MM.1S (cell line): ENCODE measurements at regions not wholly inside any gene's neighbourhood (a gene's known extent, or its start where the extent isn't known, plus 50 kb on each side); places are given as distances from the start of the nearest gene placed in this dataset.
"Not testable (repeated sequence)": the region's sequence is repeated elsewhere in the genome, so short reads cannot be mapped to it uniquely, and the experiment has no call there.

Experiments used
- CTCF ChIP-seq: fragments of 300-600 bp; sonication (generic); IDR thresholded peaks from 2 replicates; pipeline ENCODE4 v1.5.1; 2016; ENCODE audit warnings: antibody characterized with exemption, low read length, mixed read lengths
- EZH2 ChIP-seq: fragments of 300-600 bp; sonication (generic); optimal IDR thresholded peaks from 2 replicates; pipeline ENCODE3; 2017; ENCODE audit warnings: low read depth, mild to moderate bottlenecking, antibody characterized with exemption, low read length, mixed read lengths

- TF ChIP-seq EZH2, CTCF: not testable (repeated sequence)
Measured at GRCh38 chr2:42989283-42990081, 197.1 kb upstream of the HAAO start.
